A673 (cell line): ENCODE measurements at regions not wholly inside any gene's neighbourhood (a gene's known extent, or its start where the extent isn't known, plus 50 kb on each side); places are given as distances from the start of the nearest gene placed in this dataset.

ENCODE experiments used
- EZH2 ChIP-seq: fragments of 200-600 bp; sonication (generic); IDR thresholded peaks from 2 replicates; pipeline ENCODE4 v1.6.1; 2017; ENCODE audit warnings: borderline replicate concordance, low read depth, mild to moderate bottlenecking, mixed read lengths, antibody characterized with exemption, low read length; ENCODE audit not compliant: poor library complexity, severe bottlenecking
- TF ChIP-seq, protein P1 (sequence below): fragments of 300-800, 200-600 bp; sonication (generic); conservative IDR thresholded peaks from 2 replicates; pipeline ENCODE4 v1.5.1; 2017; ENCODE audit warnings: low read depth, mild to moderate bottlenecking, antibody characterized with exemption, low read length, moderate library complexity, mixed read lengths

DNA sequence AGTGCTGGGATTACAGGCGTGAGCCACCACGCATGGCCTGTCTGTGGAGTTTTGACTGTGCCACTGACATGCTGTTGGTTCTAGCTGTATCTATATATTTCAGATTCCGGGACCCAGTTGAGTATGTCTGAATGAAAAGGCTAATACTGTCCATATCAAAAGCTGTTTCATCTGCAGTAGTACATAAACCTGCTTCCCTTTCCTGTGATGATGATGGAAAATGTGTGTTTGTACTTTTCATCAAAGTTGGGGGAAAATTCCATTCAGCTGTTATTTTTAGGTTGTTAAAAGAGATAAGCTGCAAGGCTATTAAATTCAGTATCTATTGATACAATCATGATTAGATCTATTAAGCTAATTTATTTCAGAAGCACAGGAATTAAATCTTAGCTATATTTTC lies 237.6 kb upstream of the ADAMTSL1 start:
- TF ChIP-seq, protein P1, sequence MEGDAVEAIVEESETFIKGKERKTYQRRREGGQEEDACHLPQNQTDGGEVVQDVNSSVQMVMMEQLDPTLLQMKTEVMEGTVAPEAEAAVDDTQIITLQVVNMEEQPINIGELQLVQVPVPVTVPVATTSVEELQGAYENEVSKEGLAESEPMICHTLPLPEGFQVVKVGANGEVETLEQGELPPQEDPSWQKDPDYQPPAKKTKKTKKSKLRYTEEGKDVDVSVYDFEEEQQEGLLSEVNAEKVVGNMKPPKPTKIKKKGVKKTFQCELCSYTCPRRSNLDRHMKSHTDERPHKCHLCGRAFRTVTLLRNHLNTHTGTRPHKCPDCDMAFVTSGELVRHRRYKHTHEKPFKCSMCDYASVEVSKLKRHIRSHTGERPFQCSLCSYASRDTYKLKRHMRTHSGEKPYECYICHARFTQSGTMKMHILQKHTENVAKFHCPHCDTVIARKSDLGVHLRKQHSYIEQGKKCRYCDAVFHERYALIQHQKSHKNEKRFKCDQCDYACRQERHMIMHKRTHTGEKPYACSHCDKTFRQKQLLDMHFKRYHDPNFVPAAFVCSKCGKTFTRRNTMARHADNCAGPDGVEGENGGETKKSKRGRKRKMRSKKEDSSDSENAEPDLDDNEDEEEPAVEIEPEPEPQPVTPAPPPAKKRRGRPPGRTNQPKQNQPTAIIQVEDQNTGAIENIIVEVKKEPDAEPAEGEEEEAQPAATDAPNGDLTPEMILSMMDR, result no peak
- TF ChIP-seq EZH2, result no peak
